DMS 273 treated with DMSO at 0.1 percent for 48 hours (cell line): ENCODE measurements at regions not wholly inside any gene's neighbourhood (a gene's known extent, or its start where the extent isn't known, plus 50 kb on each side); places are given as distances from the start of the nearest gene placed in this dataset.

Experiments used
- DNase-seq: peaks from one replicate; lab custom pipeline; 2025; lab: John Stamatoyannopoulos, UW

GRCh38 chr1:30316056-30316455 lies 407.3 kb downstream of the MATN1 start:
- no peak for DNase-seq

GRCh38 chr1:30315185-30315960 lies 408.0 kb downstream of the MATN1 start:
- no peak for DNase-seq

- DNase-seq, result no peak
Measured at GRCh38 chr1:30314591-30314990, 408.8 kb downstream of the MATN1 start.

GRCh38 chr1:30313584-30313983 lies 409.8 kb downstream of the MATN1 start:
- DNase-seq, result no peak

GRCh38 chr1:30313176-30313575 lies 410.2 kb downstream of the MATN1 start:
- DNase-seq, result no peak

- no peak for DNase-seq
Measured at GRCh38 chr1:30312226-30312625, 411.2 kb downstream of the MATN1 start.

GRCh38 chr1:30311749-30312148 lies 411.6 kb downstream of the MATN1 start:
- no peak for DNase-seq

- DNase-seq, result no peak
Measured at GRCh38 chr1:30310966-30311742, 412.2 kb downstream of the MATN1 start.

- DNase-seq, result no peak
Measured at GRCh38 chr1:30307182-30307581, 416.2 kb downstream of the MATN1 start.

GRCh38 chr1:30305519-30305918 lies 417.9 kb downstream of the MATN1 start:
- DNase-seq, result no peak

GRCh38 chr1:30305061-30305460 lies 418.3 kb downstream of the MATN1 start:
- DNase-seq, result no peak

- no peak for DNase-seq
Measured at GRCh38 chr1:30304080-30304479, 419.3 kb downstream of the MATN1 start.

- DNase-seq, result no peak
Measured at GRCh38 chr1:30303387-30303786, 420.0 kb downstream of the MATN1 start.

GRCh38 chr1:30302858-30303257 lies 420.5 kb downstream of the MATN1 start:
- DNase-seq, result no peak

GRCh38 chr1:30300669-30301068 lies 422.7 kb downstream of the MATN1 start:
- no peak for DNase-seq

GRCh38 chr1:30299393-30299792 lies 424.0 kb downstream of the MATN1 start:
- DNase-seq, result no peak

- no peak for DNase-seq
Measured at GRCh38 chr1:30295674-30296073, 427.7 kb downstream of the MATN1 start.

GRCh38 chr1:30295266-30295665 lies 428.1 kb downstream of the MATN1 start:
- no peak for DNase-seq

- DNase-seq, result no peak
Measured at GRCh38 chr1:30294508-30294907, 428.9 kb downstream of the MATN1 start.

GRCh38 chr1:30292451-30292850 lies 430.9 kb downstream of the MATN1 start:
- DNase-seq, result no peak

GRCh38 chr1:30291526-30291925 lies 431.9 kb downstream of the MATN1 start:
- no peak for DNase-seq

GRCh38 chr1:30290581-30290980 lies 432.8 kb downstream of the MATN1 start:
- no peak for DNase-seq

GRCh38 chr1:30287976-30288375 lies 435.4 kb downstream of the MATN1 start:
- no peak for DNase-seq
